Fibroblast of mammary gland (primary cell): ENCODE measurements at regions not wholly inside any gene's neighbourhood (a gene's known extent, or its start where the extent isn't known, plus 50 kb on each side); places are given as distances from the start of the nearest gene placed in this dataset.

Source experiments
- DNase-seq: peaks from one replicate; pipeline ENCODE4 v3.0.0-alpha.2; 2010; ENCODE audit warnings: low read depth
- H3K4me3 ChIP-seq: 2 replicates; pipeline ENCODE4 v1.5.1; 2011; ENCODE audit warnings: low read depth, mild to moderate bottlenecking, low read length, moderate library complexity; ENCODE audit not compliant: control insufficient read depth
- CTCF ChIP-seq: conservative IDR thresholded peaks from 2 replicates; pipeline ENCODE4 v1.5.1; 2011; ENCODE audit warnings: low read depth, low read length, inconsistent platforms; ENCODE audit not compliant: control insufficient read depth, insufficient read depth

GRCh38 chr5:3024554-3024953 is 273.1 kb upstream of the IRX2 start:
- no peak for TF ChIP-seq CTCF
- DNase-seq = no peak
- no peak overlapping the region for H3K4me3 ChIP-seq

DNA sequence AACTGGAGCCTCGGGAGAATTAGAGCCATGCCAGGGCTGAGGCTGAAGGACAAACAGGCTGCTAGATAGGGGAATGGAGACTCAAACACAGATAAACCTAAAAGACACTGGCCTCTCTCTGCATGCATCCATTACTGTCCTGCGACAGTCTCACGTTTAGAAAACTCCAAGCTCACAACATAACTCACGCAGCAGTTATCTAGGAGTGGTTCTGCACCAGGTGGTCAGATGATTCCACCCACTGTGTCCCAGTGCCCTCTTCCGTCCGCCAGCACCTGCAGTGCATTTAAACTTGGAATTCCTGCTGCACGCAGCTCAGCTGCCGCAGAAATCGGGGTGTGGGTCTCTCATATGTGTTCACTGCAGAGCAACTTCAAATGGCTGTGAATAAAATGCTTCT is 272.6 kb upstream of the IRX2 start:
- no peak for TF ChIP-seq CTCF
- no peak overlapping the region for H3K4me3 ChIP-seq
- DNase-seq = no peak

GRCh38 chr5:3023656-3024055 is 272.2 kb upstream of the IRX2 start:
- H3K4me3 ChIP-seq = no peak overlapping the region
- no peak for TF ChIP-seq CTCF
- no peak for DNase-seq

GRCh38 chr5:3022665-3023064 is 271.2 kb upstream of the IRX2 start:
- no peak for DNase-seq
- TF ChIP-seq CTCF = no peak
- H3K4me3 ChIP-seq = no peak overlapping the region

DNA sequence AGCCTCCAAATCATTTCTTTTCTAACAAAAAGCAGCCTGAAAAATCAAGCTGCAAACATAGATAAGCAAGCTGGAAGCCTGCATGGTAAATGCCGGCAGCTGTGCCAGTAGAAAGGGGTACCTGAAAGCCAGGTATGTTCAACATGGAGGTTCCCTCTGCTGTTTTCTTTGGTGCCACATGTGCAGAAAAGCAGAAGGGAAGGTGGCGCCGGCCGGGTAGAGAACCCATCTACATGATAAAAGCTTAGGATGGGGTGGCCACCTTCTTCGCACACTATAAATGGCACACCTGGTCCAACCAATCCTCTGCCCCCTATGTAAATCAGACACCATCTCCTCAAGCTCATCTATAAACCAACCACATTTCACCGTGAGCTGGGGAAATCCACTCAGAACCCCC is 268.9 kb upstream of the IRX2 start:
- no peak for DNase-seq
- TF ChIP-seq CTCF = no peak
- no peak overlapping the region for H3K4me3 ChIP-seq

GRCh38 chr5:3019045-3019444 is 267.6 kb upstream of the IRX2 start:
- no peak for DNase-seq
- no peak overlapping the region for H3K4me3 ChIP-seq
- TF ChIP-seq CTCF = no peak

DNA sequence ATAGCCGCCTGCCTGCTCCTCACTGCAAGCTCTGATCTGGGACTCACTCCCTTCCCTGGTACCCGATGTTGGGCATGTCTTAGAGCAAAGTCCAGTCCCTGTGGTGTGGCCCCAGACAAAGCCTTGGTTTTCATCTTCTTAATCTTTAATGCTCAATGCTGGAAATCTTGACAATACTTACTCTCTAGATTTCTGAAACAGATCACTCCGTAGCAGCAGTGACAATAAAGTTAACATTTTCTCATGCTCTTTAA is 260.2 kb upstream of the IRX2 start:
- TF ChIP-seq CTCF = no peak
- H3K4me3 ChIP-seq = no peak overlapping the region
- DNase-seq = no peak
